IMR-90 (cell line): ENCODE measurements at regions not wholly inside any gene's neighbourhood (a gene's known extent, or its start where the extent isn't known, plus 50 kb on each side); places are given as distances from the start of the nearest gene placed in this dataset.

Experiments
- CEBPB ChIP-seq: IDR thresholded peaks from 2 replicates; pipeline ENCODE4 v1.6.1; 2012; ENCODE audit warnings: low read depth, low read length, improper control_type of control experiment
- CTCF ChIP-seq: conservative IDR thresholded peaks from 2 replicates; pipeline ENCODE4 v1.5.1; 2012; ENCODE audit warnings: mild to moderate bottlenecking, low read depth, low read length, improper control_type of control experiment
- FOS ChIP-seq: fragments of 150-350 bp; IDR thresholded peaks from 2 replicates; pipeline ENCODE4 v1.6.1; 2016; ENCODE audit warnings: low read depth, low read length
- MAFK ChIP-seq: IDR thresholded peaks from 2 replicates; pipeline ENCODE4 v1.6.1; 2012; ENCODE audit warnings: low read depth, low read length, improper control_type of control experiment
- MXI1 ChIP-seq: IDR thresholded peaks from 2 replicates; pipeline ENCODE4 v1.6.1; 2012; ENCODE audit warnings: low read depth, mild to moderate bottlenecking, low read length, moderate library complexity, borderline replicate concordance
- NFE2L2 ChIP-seq: fragments of 150-350 bp; IDR thresholded peaks from 2 replicates; pipeline ENCODE4 v1.6.1; 2016; ENCODE audit warnings: low read depth, mild to moderate bottlenecking, low read length
- POLR2A ChIP-seq: IDR thresholded peaks from 2 replicates; pipeline ENCODE4 v1.6.1; 2012; ENCODE audit warnings: mild to moderate bottlenecking, low read depth, low read length
- RAD21 ChIP-seq: IDR thresholded peaks from 2 replicates; pipeline ENCODE4 v1.6.1; 2012; ENCODE audit warnings: low read length, improper control_type of control experiment
- RCOR1 ChIP-seq: IDR thresholded peaks from 2 replicates; pipeline ENCODE4 v1.6.1; 2012; ENCODE audit warnings: mild to moderate bottlenecking, low read length, improper control_type of control experiment; ENCODE audit not compliant: insufficient replicate concordance
- RFX5 ChIP-seq: IDR thresholded peaks from 2 replicates; pipeline ENCODE4 v1.8.0; 2012; ENCODE audit warnings: low read depth, mild to moderate bottlenecking, low read length, moderate library complexity

DNA sequence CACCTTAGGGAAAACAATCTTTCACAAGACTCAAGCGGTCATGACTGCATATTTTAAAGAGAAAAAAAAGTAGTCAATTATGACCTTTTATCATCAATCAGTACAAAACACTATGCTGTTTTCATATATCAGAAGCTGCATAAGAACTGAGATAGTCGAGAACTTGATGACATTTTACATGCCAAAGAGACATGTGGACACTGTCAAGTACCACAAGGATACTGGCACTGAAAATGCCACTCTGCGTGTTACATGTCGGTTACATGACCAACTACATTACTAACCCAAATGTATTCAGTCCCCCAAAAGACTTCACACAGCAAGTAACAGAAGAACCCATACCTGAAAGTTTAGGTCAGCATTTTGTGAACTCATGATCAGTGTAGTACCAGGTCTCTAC is 975.0 kb upstream of the ADGRL4 start:
- TF ChIP-seq CTCF = no peak
- TF ChIP-seq MXI1 = no peak
- TF ChIP-seq NFE2L2 = no peak
- TF ChIP-seq POLR2A = no peak
- no peak for TF ChIP-seq MAFK
- no peak for TF ChIP-seq CEBPB
- TF ChIP-seq RAD21 = no peak
- TF ChIP-seq RCOR1 = no peak
- TF ChIP-seq RFX5 = no peak
- TF ChIP-seq FOS = no peak
